Dendritic cell treated with granulocyte-macrophage colony-stimulating factor and Interleukin-4, amounts not matched to agents 40 ng/mL and 50 ng/mL, for 4 days (primary cell): ENCODE measurements at regions not wholly inside any gene's neighbourhood (a gene's known extent, or its start where the extent isn't known, plus 50 kb on each side); places are given as distances from the start of the nearest gene placed in this dataset.

Experiments used
- H3K27ac Mint-ChIP-seq: one replicate; pipeline ENCODE4 v1.8.0; 2022; ENCODE audit warnings: mild to moderate bottlenecking, mixed read lengths
- H3K27me3 Mint-ChIP-seq: one replicate; pipeline ENCODE4 v1.8.0; 2022; ENCODE audit warnings: mild to moderate bottlenecking, mixed read lengths
- H3K36me3 Mint-ChIP-seq: one replicate; pipeline ENCODE4 v1.8.0; 2022; ENCODE audit warnings: low read depth, mixed read lengths
- H3K4me1 Mint-ChIP-seq: one replicate; pipeline ENCODE4 v1.8.0; 2022; ENCODE audit warnings: low read depth, mixed read lengths
- H3K4me3 Mint-ChIP-seq: one replicate; pipeline ENCODE4 v1.8.0; 2022; ENCODE audit warnings: mild to moderate bottlenecking, moderate library complexity, mixed read lengths
- H3K9me3 Mint-ChIP-seq: one replicate; pipeline ENCODE4 v1.8.0; 2022; ENCODE audit warnings: mixed read lengths
- intact Hi-C: fragments of 100-400 bp; cut with micrococcal nuclease; formaldehyde crosslinking; loops from one replicate; pipeline ENCODE4 v1.15.0; 2022

DNA sequence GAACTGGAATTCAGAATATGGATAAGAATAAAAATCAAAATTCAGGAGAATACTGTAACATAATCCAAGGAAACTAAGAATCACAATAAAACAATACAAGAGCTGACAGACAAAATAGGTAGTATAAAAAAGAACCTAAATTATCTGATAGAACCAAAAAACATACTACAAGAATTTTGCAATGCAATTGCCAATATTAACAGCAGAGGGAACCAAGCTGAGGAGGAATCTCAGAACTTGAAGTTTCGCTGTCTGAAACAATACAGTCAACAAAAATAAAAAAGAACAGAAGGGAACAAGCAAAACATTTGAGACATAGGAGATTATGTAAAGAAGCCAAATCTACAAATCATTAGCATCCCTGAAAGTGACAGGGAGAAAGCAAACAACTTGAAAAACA is 84.1 kb upstream of the GALNT13 start:
- Mint-ChIP-seq H3K36me3 (no peaks in the 10 kb centered on the region), H3K4me3 (no peak overlapping the region), H3K4me1 (no peaks in the 10 kb centered on the region), H3K9me3 (peaks cover 65% of the 10 kb centered on the region), H3K27me3 (no peaks in the 10 kb centered on the region), H3K27ac (no peak overlapping the region)
- intact Hi-C loops = no loop called here

- intact Hi-C loops = no loop called here
- Mint-ChIP-seq H3K4me3 (no peak overlapping the region), H3K9me3 (no peaks in the 10 kb centered on the region)
Measured at GRCh38 chr2:153802671-153803070, 69.1 kb upstream of the GALNT13 start.

DNA sequence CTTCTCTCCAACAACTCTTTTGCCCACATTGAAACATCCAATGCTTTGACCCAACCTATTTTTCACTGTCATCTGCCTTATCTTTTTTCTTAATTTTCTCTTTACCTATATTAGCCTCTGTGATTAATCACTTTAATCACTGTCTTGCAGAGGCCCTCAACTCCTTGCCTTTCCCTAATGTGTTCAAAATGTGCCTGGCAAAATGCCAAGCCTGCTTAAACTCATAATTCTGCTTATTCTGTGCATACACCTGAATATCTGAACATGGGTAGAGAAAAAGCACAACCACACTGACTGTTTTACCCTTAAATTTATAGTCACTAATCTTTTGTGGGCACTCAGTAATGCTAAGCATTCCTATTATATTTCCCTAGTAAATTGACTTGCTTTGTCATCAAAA is 63.0 kb upstream of the GALNT13 start:
- Mint-ChIP-seq H3K4me1 (no peaks in the 10 kb centered on the region), H3K36me3 (no peaks in the 10 kb centered on the region), H3K4me3 (no peak overlapping the region), H3K27ac (no peak overlapping the region), H3K27me3 (no peaks in the 10 kb centered on the region), H3K9me3 (peaks cover 2% of the 10 kb centered on the region)
- intact Hi-C loops = no loop called here

More at GRCh38 chr2:153802671-153803070, 69.1 kb upstream of the GALNT13 start:
- no peaks in the 10 kb centered on the region for H3K27me3 Mint-ChIP-seq
- H3K36me3 Mint-ChIP-seq = no peaks in the 10 kb centered on the region
- H3K27ac Mint-ChIP-seq = no peak overlapping the region
- no peaks in the 10 kb centered on the region for H3K4me1 Mint-ChIP-seq

GRCh38 chr2:153811516-153811915 is 60.2 kb upstream of the GALNT13 start:
- peaks cover 15% of the 10 kb centered on the region for H3K9me3 Mint-ChIP-seq
- intact Hi-C loops = no loop called here
- H3K27ac Mint-ChIP-seq = no peak overlapping the region
- H3K27me3 Mint-ChIP-seq = no peaks in the 10 kb centered on the region
- H3K36me3 Mint-ChIP-seq = no peaks in the 10 kb centered on the region
- no peak overlapping the region for H3K4me3 Mint-ChIP-seq
- no peaks in the 10 kb centered on the region for H3K4me1 Mint-ChIP-seq

GRCh38 chr2:153812632-153813031 is 59.1 kb upstream of the GALNT13 start:
- no peak overlapping the region for H3K4me3 Mint-ChIP-seq
- H3K27ac Mint-ChIP-seq = no peak overlapping the region
- no peaks in the 10 kb centered on the region for H3K36me3 Mint-ChIP-seq
- H3K27me3 Mint-ChIP-seq = no peaks in the 10 kb centered on the region
- no peaks in the 10 kb centered on the region for H3K4me1 Mint-ChIP-seq
- H3K9me3 Mint-ChIP-seq = peaks cover 22% of the 10 kb centered on the region
- intact Hi-C loops = no loop called here

DNA sequence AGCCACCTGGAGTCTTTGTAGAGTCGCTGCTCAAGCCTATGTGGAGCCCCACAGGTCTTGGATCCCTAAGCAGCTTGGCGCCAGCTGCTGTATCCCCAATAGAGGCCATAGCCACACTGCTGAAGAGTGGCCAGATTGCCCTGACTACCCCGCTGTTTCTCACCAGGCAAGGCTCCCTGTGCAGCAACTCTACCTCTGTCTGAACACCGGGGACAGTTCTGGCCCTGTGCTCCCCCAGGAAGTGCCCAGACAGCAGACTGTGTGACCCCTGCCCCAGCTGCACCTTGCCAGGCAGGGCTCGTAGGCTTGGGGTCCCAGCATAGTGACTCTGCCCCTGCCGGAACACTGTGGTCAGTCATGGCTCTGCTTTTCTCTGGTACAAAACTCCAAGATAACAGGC is 53.5 kb upstream of the GALNT13 start:
- H3K4me3 Mint-ChIP-seq = no peak overlapping the region
- no peaks in the 10 kb centered on the region for H3K36me3 Mint-ChIP-seq
- H3K27me3 Mint-ChIP-seq = no peaks in the 10 kb centered on the region
- H3K27ac Mint-ChIP-seq = no peak overlapping the region
- peaks cover 40% of the 10 kb centered on the region for H3K9me3 Mint-ChIP-seq
- no peaks in the 10 kb centered on the region for H3K4me1 Mint-ChIP-seq
- intact Hi-C loops = no loop called here

DNA sequence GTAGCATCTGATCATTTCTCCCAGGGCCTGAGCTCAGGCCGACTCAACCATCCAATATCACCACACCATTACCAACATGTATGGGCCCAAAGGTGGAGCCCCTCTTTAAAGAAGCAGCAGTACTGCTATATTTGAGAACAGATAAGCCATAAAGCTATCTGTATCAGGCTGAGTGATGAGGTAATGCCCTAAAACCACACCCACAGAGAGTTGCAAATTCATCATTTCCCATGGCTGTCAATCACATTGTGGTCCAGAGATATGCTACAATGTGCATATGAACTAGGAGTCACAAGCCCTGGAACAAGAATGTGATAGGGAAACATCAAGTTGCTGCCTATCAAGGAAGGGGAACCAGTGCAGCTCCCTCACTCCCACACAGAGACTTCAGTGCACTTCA is 52.6 kb upstream of the GALNT13 start:
- no peaks in the 10 kb centered on the region for H3K36me3 Mint-ChIP-seq
- no peak overlapping the region for H3K27ac Mint-ChIP-seq
- no peaks in the 10 kb centered on the region for H3K4me1 Mint-ChIP-seq
- intact Hi-C loops = no loop called here
- no peak overlapping the region for H3K4me3 Mint-ChIP-seq
- peaks cover 34% of the 10 kb centered on the region for H3K9me3 Mint-ChIP-seq
- no peaks in the 10 kb centered on the region for H3K27me3 Mint-ChIP-seq

- Mint-ChIP-seq H3K4me1 (no peaks in the 10 kb centered on the region), H3K9me3 (peaks cover 30% of the 10 kb centered on the region), H3K36me3 (no peaks in the 10 kb centered on the region), H3K27me3 (no peaks in the 10 kb centered on the region), H3K27ac (no peak overlapping the region), H3K4me3 (no peak overlapping the region)
- intact Hi-C loops = no loop called here
Measured at GRCh38 chr2:153819501-153819900, 52.2 kb upstream of the GALNT13 start.
